Keratinocyte (primary cell): ENCODE measurements at regions not wholly inside any gene's neighbourhood (a gene's known extent, or its start where the extent isn't known, plus 50 kb on each side); places are given as distances from the start of the nearest gene placed in this dataset.

ENCODE experiments used
- DNase-seq: peaks from one replicate; pipeline ENCODE4 v3.0.0-alpha.2; 2011; ENCODE audit warnings: low read depth, missing footprints, low spot score
- FAIRE-seq: peaks from 2 replicates; lab custom pipeline; 2011; peaks lifted over from hg19 to GRCh38; lab: Jason Lieb, UNC
- H2AFZ ChIP-seq: 2 replicates; pipeline ENCODE4 v1.6.0; 2012; ENCODE audit warnings: low read length, control low read depth, inconsistent platforms; ENCODE audit not compliant: control insufficient read depth
- H3K27ac ChIP-seq: 2 replicates; pipeline ENCODE4 v1.5.1; 2011; ENCODE audit warnings: low read length; ENCODE audit not compliant: control insufficient read depth, insufficient read depth
- H3K27me3 ChIP-seq: 3 replicates; pipeline ENCODE4 v1.6.0; 2011; ENCODE audit warnings: low read length; ENCODE audit not compliant: control insufficient read depth, insufficient read depth; ENCODE audit errors: extremely low read depth
- H3K36me3 ChIP-seq, 2 experiments: 2 replicates in 1 of 2; 3 replicates in 1 of 2; pipeline ENCODE4 v1.5.1; 2011; ENCODE audit warnings: low read length in 2 of 2, mild to moderate bottlenecking in 1 of 2; ENCODE audit not compliant: control insufficient read depth in 2 of 2, insufficient read depth in 2 of 2; ENCODE audit errors: extremely low read depth in 1 of 2
- H3K4me1 ChIP-seq: 3 replicates; pipeline ENCODE4 v1.5.1; 2011; ENCODE audit warnings: low read length; ENCODE audit not compliant: control insufficient read depth, insufficient read depth; ENCODE audit errors: extremely low read depth
- H3K4me2 ChIP-seq: 3 replicates; pipeline ENCODE4 v1.6.0; 2011; ENCODE audit warnings: low read depth, low read length; ENCODE audit not compliant: control insufficient read depth, insufficient read depth; ENCODE audit errors: extremely low read depth
- H3K4me3 ChIP-seq, 3 experiments: fragments of 200-600 bp in 1 of 3; sonication (generic) in 1 of 3; 2 replicates in 2 of 3; 3 replicates in 1 of 3; pipeline ENCODE4 v1.5.1; 2011 to 2016; ENCODE audit warnings: low read length in 3 of 3, mild to moderate bottlenecking in 3 of 3, control low read depth in 2 of 3, inconsistent platforms in 1 of 3, low read depth in 1 of 3, mixed read lengths in 1 of 3, mixed run types in 1 of 3, moderate library complexity in 1 of 3; ENCODE audit not compliant: control insufficient read depth in 2 of 3, insufficient read depth in 2 of 3; ENCODE audit errors: extremely low read depth in 1 of 3
- H3K79me2 ChIP-seq: 2 replicates; pipeline ENCODE4 v1.6.0; 2012; ENCODE audit warnings: low read length; ENCODE audit not compliant: control insufficient read depth, insufficient read depth
- H3K9ac ChIP-seq: 3 replicates; pipeline ENCODE4 v1.6.0; 2011; ENCODE audit warnings: low read length; ENCODE audit not compliant: control insufficient read depth, insufficient read depth; ENCODE audit errors: extremely low read depth
- H3K9me1 ChIP-seq: 3 replicates; pipeline ENCODE4 v1.6.0; 2011; ENCODE audit warnings: low read length; ENCODE audit not compliant: control insufficient read depth, insufficient read depth; ENCODE audit errors: extremely low read depth
- H3K9me3 ChIP-seq: 2 replicates; pipeline ENCODE4 v1.5.1; 2012; ENCODE audit warnings: low read depth, low read length; ENCODE audit not compliant: control insufficient read depth
- H4K20me1 ChIP-seq: 3 replicates; pipeline ENCODE4 v1.6.0; 2011; ENCODE audit warnings: low read length; ENCODE audit not compliant: control insufficient read depth, insufficient read depth; ENCODE audit errors: extremely low read depth
- CTCF ChIP-seq, 3 experiments: IDR thresholded peaks in 1 of 3; conservative IDR thresholded peaks in 1 of 3; optimal IDR thresholded peaks in 1 of 3; 2 replicates in 2 of 3; 3 replicates in 1 of 3; pipeline versions ENCODE3 to v1.5.1; 2011; ENCODE audit warnings: low read length in 3 of 3, mild to moderate bottlenecking in 3 of 3, moderate library complexity in 2 of 3, control low read depth in 1 of 3, inconsistent platforms in 1 of 3; ENCODE audit not compliant: insufficient read depth in 2 of 3; ENCODE audit errors: extremely low read depth in 1 of 3
- EZH2 ChIP-seq: IDR thresholded peaks from one replicate; pipeline ENCODE4 v1.6.1; 2012; ENCODE audit warnings: inconsistent platforms, mild to moderate bottlenecking, low read length, moderate library complexity
- dilution Hi-C: fragments of 300-500 bp; cut with MboI; formaldehyde crosslinking; loops from one replicate; pipeline ENCODE4 v1.7.0; 2020; ENCODE audit warnings: low sequenced_read_pairs; ENCODE audit not compliant: extremely low pct_ligation_motif_present

- Histone ChIP-seq H4K20me1 (no peaks in the 10 kb centered on the region), H3K9me1 (no peaks in the 10 kb centered on the region), H3K9me3 (no peaks in the 10 kb centered on the region), H3K4me2 (no peak overlapping the region), H3K4me1 (no peaks in the 10 kb centered on the region), H3K4me3 (no peak overlapping the region), H3K9ac (no peak overlapping the region), H3K27ac (no peak overlapping the region), H3K79me2 (no peaks in the 10 kb centered on the region), H2AFZ (no peak overlapping the region), H3K36me3 (no peaks in the 10 kb centered on the region), H3K27me3 (no peaks in the 10 kb centered on the region)
- FAIRE-seq: no peak
- no peak for TF ChIP-seq CTCF (optimal IDR thresholded peaks at IDR 0.05 in 1 of 3, IDR thresholded peaks at IDR 0.05 in 1 of 3, conservative IDR thresholded peaks at IDR 0.05 in 1 of 3; ENCODE audit: extremely low read depth in 1 of 3, insufficient read depth in 2 of 3, low read length in 3 of 3)
- no peak for TF ChIP-seq EZH2
- DNase-seq: no peak
- dilution Hi-C loops: no loop called here
Observed at GRCh38 chr10:111233439-111233838, 156.6 kb downstream of the ADRA2A start.

GRCh38 chr10:111234234-111234913 is 157.5 kb downstream of the ADRA2A start:
- Histone ChIP-seq H3K27ac (no peak overlapping the region), H3K4me1 (no peaks in the 10 kb centered on the region), H3K9me1 (no peaks in the 10 kb centered on the region), H4K20me1 (no peaks in the 10 kb centered on the region), H2AFZ (no peak overlapping the region), H3K79me2 (no peaks in the 10 kb centered on the region), H3K9me3 (no peaks in the 10 kb centered on the region), H3K4me3 (no peak overlapping the region), H3K9ac (no peak overlapping the region), H3K27me3 (no peaks in the 10 kb centered on the region), H3K36me3 (no peaks in the 10 kb centered on the region), H3K4me2 (no peak overlapping the region)
- FAIRE-seq (no peak), DNase-seq (no peak)
- no peak for TF ChIP-seq CTCF (optimal IDR thresholded peaks at IDR 0.05 in 1 of 3, IDR thresholded peaks at IDR 0.05 in 1 of 3, conservative IDR thresholded peaks at IDR 0.05 in 1 of 3; ENCODE audit: extremely low read depth in 1 of 3, insufficient read depth in 2 of 3, low read length in 3 of 3)
- TF ChIP-seq EZH2: no peak
- dilution Hi-C loops: no loop called here
